ENCODE measurements at regions not wholly inside any gene's neighbourhood (a gene's known extent, or its start where the extent isn't known, plus 50 kb on each side); places are given as distances from the start of the nearest gene placed in this dataset.
"Not testable (repeated sequence)": the region's sequence is repeated elsewhere in the genome, so short reads cannot be mapped to it uniquely, and the experiment has no call there.

DNA sequence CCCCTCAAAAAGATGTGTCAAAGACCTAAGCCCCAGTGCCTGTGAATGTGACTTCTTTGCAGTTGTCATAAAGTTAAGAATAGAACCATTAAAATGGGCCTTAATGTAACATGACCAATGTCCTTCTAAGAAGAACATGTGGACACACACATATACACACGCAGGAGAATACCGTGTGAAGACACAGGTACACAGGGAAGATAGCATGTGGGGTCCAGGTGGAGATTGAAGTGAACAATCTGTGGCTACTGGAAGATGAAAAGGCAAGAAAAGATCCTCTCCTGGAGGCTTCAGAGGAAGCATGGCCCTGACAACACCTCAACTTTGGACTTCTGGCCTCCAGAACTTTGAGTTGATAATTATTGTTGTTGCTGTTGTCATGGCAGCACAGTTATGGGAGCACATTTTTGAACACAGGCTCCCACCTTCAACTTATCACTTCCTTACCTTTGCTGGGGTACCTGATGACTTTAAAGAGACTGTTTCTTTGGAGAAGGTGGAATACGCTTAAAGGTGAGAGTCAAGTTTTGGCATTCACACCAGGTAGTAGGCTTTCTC lies 123.5 kb upstream of the ADCY2 start:
- no peak overlapping the region for H3K4me3 ChIP-seq (replicated peaks; ENCODE audit: low read depth, low read length)
- TF ChIP-seq, protein P1, sequence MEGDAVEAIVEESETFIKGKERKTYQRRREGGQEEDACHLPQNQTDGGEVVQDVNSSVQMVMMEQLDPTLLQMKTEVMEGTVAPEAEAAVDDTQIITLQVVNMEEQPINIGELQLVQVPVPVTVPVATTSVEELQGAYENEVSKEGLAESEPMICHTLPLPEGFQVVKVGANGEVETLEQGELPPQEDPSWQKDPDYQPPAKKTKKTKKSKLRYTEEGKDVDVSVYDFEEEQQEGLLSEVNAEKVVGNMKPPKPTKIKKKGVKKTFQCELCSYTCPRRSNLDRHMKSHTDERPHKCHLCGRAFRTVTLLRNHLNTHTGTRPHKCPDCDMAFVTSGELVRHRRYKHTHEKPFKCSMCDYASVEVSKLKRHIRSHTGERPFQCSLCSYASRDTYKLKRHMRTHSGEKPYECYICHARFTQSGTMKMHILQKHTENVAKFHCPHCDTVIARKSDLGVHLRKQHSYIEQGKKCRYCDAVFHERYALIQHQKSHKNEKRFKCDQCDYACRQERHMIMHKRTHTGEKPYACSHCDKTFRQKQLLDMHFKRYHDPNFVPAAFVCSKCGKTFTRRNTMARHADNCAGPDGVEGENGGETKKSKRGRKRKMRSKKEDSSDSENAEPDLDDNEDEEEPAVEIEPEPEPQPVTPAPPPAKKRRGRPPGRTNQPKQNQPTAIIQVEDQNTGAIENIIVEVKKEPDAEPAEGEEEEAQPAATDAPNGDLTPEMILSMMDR (IDR thresholded peaks at IDR 0.05; ENCODE audit: low read length, missing control alignments), result no peak
- no peak for DNase-seq (ENCODE audit: low read depth)

DNA sequence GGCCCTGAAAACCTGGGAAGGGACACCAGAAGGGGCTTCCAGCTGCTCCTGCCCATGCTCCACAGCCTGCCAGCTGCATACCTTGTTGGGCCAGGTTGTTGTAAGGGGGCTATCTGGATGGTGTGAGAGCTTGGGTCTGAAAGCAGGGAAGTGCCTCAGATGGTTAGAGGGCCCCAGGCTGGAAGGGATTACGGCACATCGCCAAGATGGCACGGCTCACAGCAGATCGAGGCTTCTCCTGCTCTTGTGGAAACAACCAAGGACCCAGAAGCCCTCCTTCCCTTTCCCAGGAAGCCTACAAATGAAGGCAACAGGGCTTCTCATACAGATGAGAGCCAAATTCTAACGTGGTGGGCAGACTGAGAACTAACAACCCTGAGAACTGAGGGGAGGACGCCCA lies 121.7 kb upstream of the ADCY2 start:
- H3K4me3 ChIP-seq (replicated peaks; ENCODE audit: low read depth, low read length), result no peak overlapping the region
- TF ChIP-seq, protein P1 (IDR thresholded peaks at IDR 0.05; ENCODE audit: low read length, missing control alignments), result no peak
- DNase-seq (ENCODE audit: low read depth), result no peak

DNA sequence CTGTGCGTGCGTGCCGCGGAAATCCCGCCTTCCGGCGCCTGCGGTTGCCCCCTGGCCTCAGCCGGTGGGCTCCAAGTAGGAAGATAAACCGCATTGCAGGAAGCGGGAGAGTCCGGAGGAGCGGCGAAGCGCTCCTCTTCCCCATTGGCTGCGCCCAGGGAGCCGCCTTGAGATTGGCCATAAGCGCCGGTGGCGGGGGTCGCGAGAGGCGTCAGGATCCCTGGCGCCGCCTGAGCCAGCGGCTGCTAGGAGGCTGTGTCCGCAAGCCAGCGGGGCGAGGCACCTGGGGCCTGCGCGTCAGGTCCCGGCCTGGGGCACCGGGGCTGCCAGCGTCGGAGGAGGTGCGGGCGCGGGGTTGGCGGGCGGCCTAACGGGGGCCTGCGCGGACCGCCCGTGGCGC lies 106.3 kb upstream of the ADCY2 start:
- not testable (repeated sequence) for H3K4me3 ChIP-seq (replicated peaks; ENCODE audit: low read depth, low read length); DNase-seq (ENCODE audit: low read depth)

DNA sequence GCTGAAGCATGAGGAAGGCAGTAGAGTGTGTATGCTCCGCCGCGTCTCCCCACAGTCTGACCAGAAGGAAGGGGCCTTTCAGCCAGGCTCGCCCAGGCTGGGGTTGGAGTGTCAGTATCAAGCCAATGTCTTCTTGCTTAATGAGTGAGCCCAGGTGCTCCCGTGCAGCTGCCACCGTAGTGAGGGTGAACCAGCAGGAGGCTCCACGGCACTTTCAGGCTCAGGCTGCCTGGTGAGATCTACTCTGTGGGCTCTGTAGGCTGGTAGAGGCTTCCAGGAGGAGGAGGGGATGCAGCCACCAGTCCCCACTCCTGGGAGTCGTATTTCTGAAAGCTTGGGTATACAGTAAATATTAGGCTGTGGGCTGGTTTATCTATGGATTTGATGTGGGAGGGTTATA lies 98.1 kb upstream of the ADCY2 start:
- DNase-seq (ENCODE audit: low read depth); H3K4me3 ChIP-seq (replicated peaks; ENCODE audit: low read depth, low read length): not testable (repeated sequence)

DNA sequence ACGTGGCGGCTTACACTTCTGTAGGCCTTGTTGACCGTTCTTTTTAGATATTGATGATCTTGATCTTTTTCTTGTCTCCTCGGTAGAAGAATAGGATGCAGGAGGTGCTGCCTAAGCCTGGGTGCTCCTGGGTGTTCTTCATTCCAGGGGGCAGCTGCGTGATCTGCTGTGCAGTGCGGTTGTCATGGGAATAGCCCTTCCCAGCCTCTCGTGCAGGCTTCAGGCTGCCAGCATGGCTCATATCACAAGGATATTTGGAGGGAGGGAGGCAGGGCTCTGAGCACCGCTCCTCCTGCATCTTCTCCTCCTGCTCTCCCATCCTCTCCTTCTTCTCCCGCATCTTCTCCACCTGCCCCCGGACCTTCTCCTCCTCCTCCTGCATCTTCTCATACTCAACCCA lies 96.2 kb upstream of the ADCY2 start:
- H3K4me3 ChIP-seq (replicated peaks; ENCODE audit: low read depth, low read length); DNase-seq (ENCODE audit: low read depth): not testable (repeated sequence)

DNA sequence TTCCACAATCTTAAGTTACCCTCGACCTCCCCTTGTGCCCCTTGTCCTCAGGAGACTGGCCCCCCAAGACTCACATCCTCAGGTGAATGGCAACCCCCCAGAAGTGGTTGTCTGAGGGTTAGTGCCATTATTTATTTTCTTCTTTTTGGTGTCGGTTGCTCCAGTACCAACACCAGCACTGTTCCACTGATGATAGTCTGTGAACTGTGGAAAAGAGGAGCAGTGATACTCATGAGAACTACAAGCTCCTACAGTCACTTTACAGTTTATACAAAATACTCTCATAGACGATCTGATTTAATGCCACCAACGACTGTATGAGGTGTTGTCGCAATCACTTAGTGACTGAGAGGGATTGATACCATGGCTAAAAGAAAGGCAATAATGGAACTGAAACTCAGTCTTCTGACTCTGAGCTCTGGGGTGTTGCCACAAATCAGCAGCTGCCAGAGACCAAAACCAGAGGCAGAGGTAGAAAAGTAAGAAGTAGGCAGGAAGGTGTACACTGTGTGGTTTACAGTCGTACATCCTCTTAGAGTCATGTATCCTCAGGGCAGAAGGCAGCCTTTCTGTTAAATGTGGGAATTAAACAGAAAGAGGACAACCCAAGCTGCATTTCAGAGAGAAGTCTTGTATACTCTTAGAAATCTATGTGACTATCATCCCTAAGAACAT lies 90.8 kb upstream of the ADCY2 start:
- not testable (repeated sequence) for H3K4me3 ChIP-seq (replicated peaks; ENCODE audit: low read depth, low read length); DNase-seq (ENCODE audit: low read depth)

DNA sequence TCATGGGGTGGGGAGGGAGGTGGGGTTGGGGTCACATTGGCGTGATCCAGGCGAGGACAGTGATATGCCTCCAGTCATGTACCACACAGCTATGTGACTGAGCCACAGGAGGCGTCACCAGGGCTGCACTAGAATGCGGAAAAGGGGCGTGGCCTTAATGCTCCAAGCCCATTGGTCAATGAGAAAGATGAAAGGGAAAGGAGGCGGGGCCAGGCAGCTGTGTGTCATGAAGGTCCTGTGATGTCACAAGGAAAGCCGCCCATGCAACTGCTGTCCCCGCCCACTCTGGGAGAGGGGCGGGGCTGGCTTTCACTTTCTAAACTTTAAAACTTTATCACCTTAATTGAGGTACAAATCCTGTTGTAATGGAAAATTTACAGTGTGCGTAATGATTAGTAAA lies 89.4 kb upstream of the ADCY2 start:
- H3K4me3 ChIP-seq (replicated peaks; ENCODE audit: low read depth, low read length); DNase-seq (ENCODE audit: low read depth): not testable (repeated sequence)

DNA sequence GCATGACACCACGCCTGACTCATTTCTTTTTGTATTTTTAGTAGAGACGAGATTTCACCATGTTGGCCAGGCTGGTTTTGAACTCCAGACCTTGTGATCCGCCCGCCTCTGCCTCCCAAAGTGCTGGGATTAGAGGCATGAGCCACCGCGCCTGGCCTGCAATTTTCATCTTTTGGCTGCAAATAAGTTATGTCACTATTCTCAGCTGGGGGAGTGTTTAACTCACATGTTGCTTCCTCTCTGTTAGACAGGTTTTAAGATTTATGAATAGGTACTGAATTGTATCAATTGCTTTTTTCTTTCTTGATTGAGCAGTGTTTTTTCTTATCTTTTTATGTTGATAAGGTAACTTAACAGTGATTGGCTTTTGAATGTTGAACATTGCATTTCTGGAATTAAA lies 88.2 kb upstream of the ADCY2 start:
- DNase-seq (ENCODE audit: low read depth); H3K4me3 ChIP-seq (replicated peaks; ENCODE audit: low read depth, low read length): not testable (repeated sequence)

DNA sequence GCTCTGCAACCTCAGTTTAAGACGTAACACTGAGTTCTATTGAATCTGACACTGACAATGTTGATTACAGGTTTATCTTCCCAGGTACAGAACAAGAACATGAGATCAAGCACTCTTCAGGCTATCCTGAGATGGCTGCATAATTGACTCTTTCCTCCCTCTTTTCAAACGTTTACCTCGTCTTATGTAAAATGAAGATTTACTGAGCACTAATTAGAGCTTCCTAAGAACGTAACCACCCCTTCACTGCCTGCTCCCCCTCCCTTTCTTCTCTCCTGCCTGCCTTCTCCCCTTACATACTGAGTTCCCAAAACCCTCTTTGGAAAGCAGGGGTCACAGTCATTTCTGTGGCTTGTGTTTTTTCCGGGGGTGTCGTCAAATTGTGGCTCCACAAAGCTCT lies 86.2 kb upstream of the ADCY2 start:
- H3K4me3 ChIP-seq (replicated peaks; ENCODE audit: low read depth, low read length); DNase-seq (ENCODE audit: low read depth): not testable (repeated sequence)

DNA sequence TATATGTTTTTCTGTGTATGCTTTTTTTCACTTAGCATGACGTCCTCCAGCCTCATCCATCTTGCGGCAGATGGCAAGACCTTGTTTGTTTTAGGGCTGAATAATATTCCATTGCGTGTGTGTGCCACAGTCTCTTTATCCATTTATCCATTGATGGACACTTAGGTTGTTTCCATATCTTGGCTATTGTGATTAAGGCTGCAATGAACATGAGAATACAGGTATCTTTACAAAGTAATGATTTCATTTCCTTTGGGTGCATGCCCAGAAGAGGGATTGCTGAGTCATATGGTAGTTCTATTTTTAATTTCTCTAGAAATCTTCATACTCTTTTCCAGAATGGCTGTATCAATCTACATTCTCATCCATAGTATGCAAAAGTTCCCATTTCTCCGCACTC lies 85.3 kb upstream of the ADCY2 start:
- DNase-seq (ENCODE audit: low read depth); H3K4me3 ChIP-seq (replicated peaks; ENCODE audit: low read depth, low read length): not testable (repeated sequence)

DNA sequence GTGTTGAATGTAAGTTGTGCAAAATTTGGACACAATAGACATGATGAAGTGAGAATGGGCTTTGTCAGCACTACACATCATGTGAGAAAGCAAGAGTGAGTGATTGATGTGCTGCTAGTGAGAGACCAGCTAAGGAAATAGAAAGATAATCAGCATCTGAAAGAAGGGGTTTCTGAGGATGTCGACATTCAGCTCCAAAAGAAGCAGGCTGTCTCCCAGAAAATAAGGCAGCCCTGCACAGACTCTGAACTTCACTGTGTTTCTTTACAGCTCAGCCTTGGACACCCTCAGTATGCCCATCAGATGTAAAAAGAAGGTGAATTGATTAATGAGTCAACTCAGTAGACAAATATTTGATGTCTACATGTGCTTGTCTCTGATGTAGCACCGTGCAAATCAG lies 80.8 kb upstream of the ADCY2 start:
- DNase-seq (ENCODE audit: low read depth), result no peak
- no peak overlapping the region for H3K4me3 ChIP-seq (replicated peaks; ENCODE audit: low read depth, low read length)
- TF ChIP-seq, protein P1 (IDR thresholded peaks at IDR 0.05; ENCODE audit: low read length, missing control alignments), result no peak

All from fibroblast of pulmonary artery (primary cell).